GM19452 (cell line): ENCODE measurements at regions not wholly inside any gene's neighbourhood (a gene's known extent, or its start where the extent isn't known, plus 50 kb on each side); places are given as distances from the start of the nearest gene placed in this dataset.

ENCODE experiments used
- ATAC-seq: cut with Tn5 transposase; IDR thresholded peaks from one replicate; pipeline ENCODE4 v1.9.1; 2021; ENCODE audit not compliant: unreplicated experiment

GRCh38 chr16:63612462-63613227 is 1509.2 kb downstream of the CDH11 start:
- ATAC-seq: no peak

- no peak for ATAC-seq
Observed at GRCh38 chr16:63606778-63607177, 1515.1 kb downstream of the CDH11 start.

GRCh38 chr16:63602206-63602927 is 1519.5 kb downstream of the CDH11 start:
- no peak for ATAC-seq

GRCh38 chr16:63596716-63597115 is 1525.1 kb downstream of the CDH11 start:
- ATAC-seq: no peak

GRCh38 chr16:63592852-63593251 is 1529.0 kb downstream of the CDH11 start:
- ATAC-seq: no peak

GRCh38 chr16:63581570-63581969 is 1540.3 kb downstream of the CDH11 start:
- no peak for ATAC-seq

GRCh38 chr16:63578791-63579190 is 1542.6 kb upstream of the CDH8 start:
- ATAC-seq: no peak

- ATAC-seq: no peak
Observed at GRCh38 chr16:63577891-63578290, 1541.7 kb upstream of the CDH8 start.

- no peak for ATAC-seq
Observed at GRCh38 chr16:63575041-63575440, 1538.8 kb upstream of the CDH8 start.

GRCh38 chr16:63568164-63568563 is 1531.9 kb upstream of the CDH8 start:
- no peak for ATAC-seq

- ATAC-seq: no peak
Observed at GRCh38 chr16:63563819-63564505, 1527.7 kb upstream of the CDH8 start.

GRCh38 chr16:63553980-63554379 is 1517.7 kb upstream of the CDH8 start:
- ATAC-seq: no peak

GRCh38 chr16:63539276-63539675 is 1503.0 kb upstream of the CDH8 start:
- no peak for ATAC-seq

- no peak for ATAC-seq
Observed at GRCh38 chr16:63530974-63531373, 1494.7 kb upstream of the CDH8 start.

- no peak for ATAC-seq
Observed at GRCh38 chr16:63530208-63530607, 1494.0 kb upstream of the CDH8 start.

GRCh38 chr16:63527404-63527803 is 1491.2 kb upstream of the CDH8 start:
- ATAC-seq: no peak

GRCh38 chr16:63516394-63516793 is 1480.2 kb upstream of the CDH8 start:
- ATAC-seq: no peak

GRCh38 chr16:63512910-63513309 is 1476.7 kb upstream of the CDH8 start:
- no peak for ATAC-seq

GRCh38 chr16:63497408-63497807 is 1461.2 kb upstream of the CDH8 start:
- ATAC-seq: no peak

- ATAC-seq: no peak
Observed at GRCh38 chr16:63496282-63496681, 1460.0 kb upstream of the CDH8 start.

- ATAC-seq: no peak
Observed at GRCh38 chr16:63488955-63489354, 1452.7 kb upstream of the CDH8 start.

- ATAC-seq: no peak
Observed at GRCh38 chr16:63481060-63481459, 1444.8 kb upstream of the CDH8 start.
